ENCODE measurements at regions not wholly inside any gene's neighbourhood (a gene's known extent, or its start where the extent isn't known, plus 50 kb on each side); places are given as distances from the start of the nearest gene placed in this dataset.

GRCh38 chr11:134654161-134654915, 242.3 kb upstream of the B3GAT1 start:
- Histone ChIP-seq H3K27me3 (ENCODE audit: control insufficient read depth, insufficient read depth, low read length) (no peaks in the 10 kb centered on the region), H3K36me3 (ENCODE audit: control insufficient read depth, insufficient read depth, low read length) (no peaks in the 10 kb centered on the region), H3K4me3 (ENCODE audit: low read depth, low read length) (no peak overlapping the region)
- POLR2A ChIA-PET, result no interaction called here
- DNase-seq (ENCODE audit: low read depth), result no peak
- CTCF ChIA-PET, result no interaction called here
- TF ChIP-seq CTCF (IDR thresholded peaks at IDR 0.05; ENCODE audit: insufficient read depth, low read depth, low read length), result no peak

GRCh38 chr11:134652586-134653255, 240.7 kb upstream of the B3GAT1 start:
- H3K4me3 ChIP-seq (ENCODE audit: low read depth, low read length), result no peak overlapping the region
- no peak for TF ChIP-seq CTCF (IDR thresholded peaks at IDR 0.05; ENCODE audit: insufficient read depth, low read depth, low read length)
- H3K36me3 ChIP-seq (ENCODE audit: control insufficient read depth, insufficient read depth, low read length), result no peaks in the 10 kb centered on the region
- POLR2A ChIA-PET, result no interaction called here
- no peak for DNase-seq (ENCODE audit: low read depth)
- CTCF ChIA-PET, result no interaction called here
- no peaks in the 10 kb centered on the region for H3K27me3 ChIP-seq (ENCODE audit: control insufficient read depth, insufficient read depth, low read length)

GRCh38 chr11:134647066-134647743, 235.2 kb upstream of the B3GAT1 start:
- CTCF ChIA-PET, result no interaction called here
- no peak for DNase-seq (ENCODE audit: low read depth)
- Histone ChIP-seq H3K36me3 (ENCODE audit: control insufficient read depth, insufficient read depth, low read length) (no peaks in the 10 kb centered on the region), H3K27me3 (ENCODE audit: control insufficient read depth, insufficient read depth, low read length) (no peaks in the 10 kb centered on the region), H3K4me3 (ENCODE audit: low read depth, low read length) (no peak overlapping the region)
- POLR2A ChIA-PET, result no interaction called here
- no peak for TF ChIP-seq CTCF (IDR thresholded peaks at IDR 0.05; ENCODE audit: insufficient read depth, low read depth, low read length)

GRCh38 chr11:134646561-134646960, 234.5 kb upstream of the B3GAT1 start:
- Histone ChIP-seq H3K27me3 (ENCODE audit: control insufficient read depth, insufficient read depth, low read length) (no peaks in the 10 kb centered on the region), H3K4me3 (ENCODE audit: low read depth, low read length) (no peak overlapping the region), H3K36me3 (ENCODE audit: control insufficient read depth, insufficient read depth, low read length) (no peaks in the 10 kb centered on the region)
- ChIA-PET CTCF (no interaction called here), POLR2A (no interaction called here)
- no peak for DNase-seq (ENCODE audit: low read depth)
- TF ChIP-seq CTCF (IDR thresholded peaks at IDR 0.05; ENCODE audit: insufficient read depth, low read depth, low read length), result no peak

GRCh38 chr11:134645576-134645975, 233.5 kb upstream of the B3GAT1 start:
- TF ChIP-seq CTCF (IDR thresholded peaks at IDR 0.05; ENCODE audit: insufficient read depth, low read depth, low read length), result no peak
- DNase-seq (ENCODE audit: low read depth), result no peak
- no peak overlapping the region for H3K4me3 ChIP-seq (ENCODE audit: low read depth, low read length)
- ChIA-PET POLR2A (no interaction called here), CTCF (no interaction called here)
- no peaks in the 10 kb centered on the region for H3K36me3 ChIP-seq (ENCODE audit: control insufficient read depth, insufficient read depth, low read length)
- H3K27me3 ChIP-seq (ENCODE audit: control insufficient read depth, insufficient read depth, low read length), result no peaks in the 10 kb centered on the region

All from BJ (cell line).